Activated T-cell treated with anti-CD3 and anti-CD28 coated beads, Interleukin-2, amount 50 U/mL, for 1 hour (primary cell): ENCODE measurements at regions not wholly inside any gene's neighbourhood (a gene's known extent, or its start where the extent isn't known, plus 50 kb on each side); places are given as distances from the start of the nearest gene placed in this dataset.

Experiments used
- DNase-seq: peaks from one replicate; pipeline ENCODE4 v3.0.0-alpha.2; 2020

GRCh38 chrX:14164828-14165227 lies 135.1 kb upstream of the GEMIN8 start:
- no peak for DNase-seq

- no peak for DNase-seq
Observed at GRCh38 chrX:14125462-14125861, 95.8 kb upstream of the GEMIN8 start.

GRCh38 chrX:14124562-14124961 lies 94.9 kb upstream of the GEMIN8 start:
- no peak for DNase-seq

- DNase-seq = peak; percentile 29
Observed at GRCh38 chrX:14095702-14096101, 66.0 kb upstream of the GEMIN8 start.

- DNase-seq = no peak
Observed at GRCh38 chrX:14094191-14094590, 64.5 kb upstream of the GEMIN8 start.

GRCh38 chrX:14084466-14084865 lies 54.8 kb upstream of the GEMIN8 start:
- no peak for DNase-seq

GRCh38 chrX:14083783-14084182 lies 54.1 kb upstream of the GEMIN8 start:
- no peak for DNase-seq

GRCh38 chrX:14079891-14080430 lies 50.3 kb upstream of the GEMIN8 start:
- DNase-seq = no peak
